Fibroblast of pulmonary artery (primary cell): ENCODE measurements at regions not wholly inside any gene's neighbourhood (a gene's known extent, or its start where the extent isn't known, plus 50 kb on each side); places are given as distances from the start of the nearest gene placed in this dataset.
"Not testable (repeated sequence)": the region's sequence is repeated elsewhere in the genome, so short reads cannot be mapped to it uniquely, and the experiment has no call there.

Experiments
- DNase-seq: peaks from one replicate; pipeline ENCODE4 v3.0.0-alpha.2; 2010; ENCODE audit warnings: low read depth
- H3K4me3 ChIP-seq: replicated peaks from 2 replicates; pipeline ENCODE4 v1.5.1; 2011; ENCODE audit warnings: low read depth, mild to moderate bottlenecking, control low read depth, low read length, moderate library complexity
- CTCF ChIP-seq: IDR thresholded peaks from 2 replicates; pipeline ENCODE4 v1.5.1; 2011; ENCODE audit warnings: mild to moderate bottlenecking, control low read depth, low read length, inconsistent platforms; ENCODE audit errors: missing control alignments

GRCh38 chrX:7617994-7618393 lies 225.0 kb upstream of the VCX start:
- DNase-seq = no peak
- TF ChIP-seq CTCF = no peak
- H3K4me3 ChIP-seq = no peak overlapping the region

- no peak overlapping the region for H3K4me3 ChIP-seq
- no peak for DNase-seq
- TF ChIP-seq CTCF = no peak
Observed at GRCh38 chrX:7614616-7615015, 228.4 kb upstream of the VCX start.

GRCh38 chrX:7608625-7609024 lies 234.3 kb upstream of the VCX start:
- not testable (repeated sequence) for H3K4me3 ChIP-seq, DNase-seq

GRCh38 chrX:7606039-7606652 lies 236.8 kb upstream of the VCX start:
- no peak for TF ChIP-seq CTCF
- no peak for DNase-seq
- no peak overlapping the region for H3K4me3 ChIP-seq

- TF ChIP-seq CTCF = no peak
- DNase-seq = no peak
- H3K4me3 ChIP-seq = no peak overlapping the region
Observed at GRCh38 chrX:7603387-7603786, 239.6 kb upstream of the VCX start.

- no peak overlapping the region for H3K4me3 ChIP-seq
- no peak for DNase-seq
- TF ChIP-seq CTCF = no peak
Observed at GRCh38 chrX:7596822-7597221, 246.1 kb upstream of the VCX start.

- DNase-seq, H3K4me3 ChIP-seq: not testable (repeated sequence)
Observed at GRCh38 chrX:7593370-7593769, 249.6 kb upstream of the VCX start.

GRCh38 chrX:7586126-7586525 lies 256.8 kb upstream of the VCX start:
- peak; percentile 9 for TF ChIP-seq CTCF
- no peak overlapping the region for H3K4me3 ChIP-seq
- peak; percentile 6 for DNase-seq
